ENCODE measurements at regions not wholly inside any gene's neighbourhood (a gene's known extent, or its start where the extent isn't known, plus 50 kb on each side); places are given as distances from the start of the nearest gene placed in this dataset.

DNA sequence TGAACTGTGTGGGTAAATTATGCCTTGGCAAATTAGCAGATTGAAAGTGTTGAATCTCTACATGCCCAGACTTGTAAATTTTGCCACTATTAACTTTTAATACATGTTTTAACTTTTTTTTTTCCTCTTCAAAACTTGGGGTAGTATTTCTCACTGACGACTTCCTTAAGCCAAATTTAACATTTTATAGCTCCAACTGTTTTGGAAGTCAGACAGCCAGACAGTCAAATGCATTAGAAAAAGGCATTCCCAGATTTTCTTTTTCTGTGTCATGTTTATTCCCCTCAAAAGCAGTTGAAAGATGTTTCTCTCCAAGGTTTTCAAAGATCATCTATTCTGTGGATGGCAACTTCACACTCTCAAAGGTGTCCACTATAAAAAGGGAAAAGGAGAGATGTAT is 226.8 kb upstream of the FN1 start:
- WGBS, 3 donors: 53 to 71% (median 57%) methylated on average over 1 of the region's 1 CpG
- H3K36me3 ChIP-seq (ENCODE audit: control insufficient read depth in 3 of 3, insufficient read depth in 2 of 3, low read depth in 1 of 3, low read length in 3 of 3): no peaks in the 10 kb centered on the region
- H3K4me3 ChIP-seq (ENCODE audit: low read depth in 1 of 3, low read length in 3 of 3): no peak overlapping the region
- no peaks in the 10 kb centered on the region for H3K4me1 ChIP-seq (ENCODE audit: control insufficient read depth in 3 of 3, insufficient read depth in 2 of 3, low read depth in 1 of 3, low read length in 2 of 3)
- no peaks in the 10 kb centered on the region for H3K27me3 ChIP-seq (ENCODE audit: control insufficient read depth in 3 of 3, insufficient read depth in 3 of 3, low read length in 3 of 3)
- FAIRE-seq (no peak), DNase-seq (no peak)
- H3K9me3 ChIP-seq (ENCODE audit: control insufficient read depth in 2 of 2, insufficient read depth in 1 of 2, low read depth in 1 of 2, low read length in 1 of 2): no peaks in the 10 kb centered on the region
- no peak overlapping the region for H3K27ac ChIP-seq (ENCODE audit: low read depth in 1 of 3, low read length in 2 of 3)

DNA sequence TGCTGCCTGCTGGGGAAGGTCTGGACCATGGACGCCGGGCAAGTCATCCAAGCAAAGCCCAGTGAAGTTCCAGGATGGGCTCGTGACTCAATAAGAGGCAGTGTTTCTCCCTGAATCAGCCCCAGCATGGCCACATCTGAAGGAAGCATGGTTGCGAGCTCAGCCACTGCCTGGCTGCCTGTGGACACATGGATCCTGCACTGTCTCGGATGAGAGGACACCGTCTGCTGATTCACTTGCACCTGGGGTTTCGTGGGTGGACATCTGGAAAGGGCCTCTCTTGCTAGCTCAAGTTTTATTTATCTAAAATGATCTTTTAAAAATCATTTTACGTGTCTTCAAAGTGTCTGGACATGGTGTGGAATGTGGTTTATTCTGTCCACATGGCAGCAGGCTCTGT is 224.8 kb upstream of the FN1 start:
- Histone ChIP-seq H3K27me3 (ENCODE audit: control insufficient read depth in 3 of 3, insufficient read depth in 3 of 3, low read length in 3 of 3) (no peaks in the 10 kb centered on the region), H3K4me1 (ENCODE audit: control insufficient read depth in 3 of 3, insufficient read depth in 2 of 3, low read depth in 1 of 3, low read length in 2 of 3) (no peaks in the 10 kb centered on the region), H3K4me3 (ENCODE audit: low read depth in 1 of 3, low read length in 3 of 3) (no peak overlapping the region), H3K9me3 (ENCODE audit: control insufficient read depth in 2 of 2, insufficient read depth in 1 of 2, low read depth in 1 of 2, low read length in 1 of 2) (no peaks in the 10 kb centered on the region), H3K27ac (ENCODE audit: low read depth in 1 of 3, low read length in 2 of 3) (no peak overlapping the region), H3K36me3 (ENCODE audit: control insufficient read depth in 3 of 3, insufficient read depth in 2 of 3, low read depth in 1 of 3, low read length in 3 of 3) (no peaks in the 10 kb centered on the region)
- 68 to 86% (median 76%) methylated on average over 8 of the region's 8 CpGs for WGBS, 3 donors
- FAIRE-seq (no peak), DNase-seq (no peak)

DNA sequence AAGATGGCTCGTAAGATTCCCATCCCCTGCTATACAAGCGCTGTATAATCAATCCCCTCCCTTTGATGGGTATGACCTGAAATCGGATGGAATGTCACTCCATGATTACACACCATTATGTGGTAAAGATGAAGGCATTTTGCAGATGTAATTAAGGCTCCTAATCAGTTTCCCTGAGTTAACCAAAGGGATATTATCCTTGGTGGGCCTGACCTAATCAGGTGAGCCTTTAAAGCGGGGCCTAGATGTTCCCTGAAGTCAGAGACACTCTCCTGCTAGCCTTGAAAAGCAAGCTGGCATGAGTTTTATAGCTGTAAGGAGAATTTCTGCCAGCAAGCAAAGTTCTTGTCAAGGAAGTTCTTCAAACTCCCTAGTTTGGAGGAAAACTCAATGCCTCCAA is 223.8 kb upstream of the FN1 start:
- no peaks in the 10 kb centered on the region for H3K4me1 ChIP-seq (ENCODE audit: control insufficient read depth in 3 of 3, insufficient read depth in 2 of 3, low read depth in 1 of 3, low read length in 2 of 3)
- no peak overlapping the region for H3K27ac ChIP-seq (ENCODE audit: low read depth in 1 of 3, low read length in 2 of 3)
- H3K4me3 ChIP-seq (ENCODE audit: low read depth in 1 of 3, low read length in 3 of 3): no peak overlapping the region
- FAIRE-seq (no peak), DNase-seq (no peak)
- no peaks in the 10 kb centered on the region for H3K27me3 ChIP-seq (ENCODE audit: control insufficient read depth in 3 of 3, insufficient read depth in 3 of 3, low read length in 3 of 3)
- 65 to 82% (median 77%) methylated on average over 4 of the region's 4 CpGs for WGBS, 3 donors
- H3K36me3 ChIP-seq (ENCODE audit: control insufficient read depth in 3 of 3, insufficient read depth in 2 of 3, low read depth in 1 of 3, low read length in 3 of 3): no peaks in the 10 kb centered on the region
- H3K9me3 ChIP-seq (ENCODE audit: control insufficient read depth in 2 of 2, insufficient read depth in 1 of 2, low read depth in 1 of 2, low read length in 1 of 2): no peaks in the 10 kb centered on the region

DNA sequence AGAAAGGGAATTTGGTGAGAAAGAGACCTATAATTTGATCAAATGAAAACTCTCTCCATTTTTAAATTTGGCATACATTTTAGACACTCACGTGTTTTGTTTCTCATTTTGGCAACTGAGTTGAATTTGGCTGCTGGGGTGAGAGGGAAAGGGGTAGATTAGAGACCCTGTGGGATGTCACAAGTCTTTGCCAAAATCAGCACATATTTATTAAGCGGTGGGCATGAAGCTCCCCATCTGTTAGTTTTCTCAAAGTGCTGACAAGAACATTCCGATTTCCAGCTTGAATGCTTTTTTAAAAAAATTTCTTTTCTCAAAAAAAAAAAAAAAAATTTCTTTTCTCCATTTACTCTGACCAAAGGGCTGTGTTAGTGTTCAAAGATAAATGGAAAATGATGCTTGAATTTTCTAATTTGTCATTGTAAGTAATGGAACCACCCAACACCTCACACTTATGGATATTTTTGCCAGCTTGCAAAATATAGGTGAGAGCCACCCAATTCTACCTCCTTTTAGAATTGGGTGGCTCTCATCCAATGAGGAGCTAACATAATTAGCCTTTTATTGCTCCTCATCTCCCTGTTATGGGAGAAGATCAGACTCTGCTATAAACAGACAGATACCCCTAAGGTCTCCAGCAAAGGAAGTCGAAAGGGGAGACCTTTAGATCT is 222.9 kb upstream of the FN1 start:
- Histone ChIP-seq H3K9me3 (ENCODE audit: control insufficient read depth in 2 of 2, insufficient read depth in 1 of 2, low read depth in 1 of 2, low read length in 1 of 2) (no peaks in the 10 kb centered on the region), H3K36me3 (ENCODE audit: control insufficient read depth in 3 of 3, insufficient read depth in 2 of 3, low read depth in 1 of 3, low read length in 3 of 3) (no peaks in the 10 kb centered on the region), H3K27ac (ENCODE audit: low read depth in 1 of 3, low read length in 2 of 3) (no peak overlapping the region), H3K4me1 (ENCODE audit: control insufficient read depth in 3 of 3, insufficient read depth in 2 of 3, low read depth in 1 of 3, low read length in 2 of 3) (no peaks in the 10 kb centered on the region), H3K4me3 (ENCODE audit: low read depth in 1 of 3, low read length in 3 of 3) (no peak overlapping the region), H3K27me3 (ENCODE audit: control insufficient read depth in 3 of 3, insufficient read depth in 3 of 3, low read length in 3 of 3) (no peaks in the 10 kb centered on the region)
- WGBS, 3 donors: 73 to 82% (median 81%) methylated on average over 4 of the region's 4 CpGs
- FAIRE-seq (no peak), DNase-seq (no peak)

DNA sequence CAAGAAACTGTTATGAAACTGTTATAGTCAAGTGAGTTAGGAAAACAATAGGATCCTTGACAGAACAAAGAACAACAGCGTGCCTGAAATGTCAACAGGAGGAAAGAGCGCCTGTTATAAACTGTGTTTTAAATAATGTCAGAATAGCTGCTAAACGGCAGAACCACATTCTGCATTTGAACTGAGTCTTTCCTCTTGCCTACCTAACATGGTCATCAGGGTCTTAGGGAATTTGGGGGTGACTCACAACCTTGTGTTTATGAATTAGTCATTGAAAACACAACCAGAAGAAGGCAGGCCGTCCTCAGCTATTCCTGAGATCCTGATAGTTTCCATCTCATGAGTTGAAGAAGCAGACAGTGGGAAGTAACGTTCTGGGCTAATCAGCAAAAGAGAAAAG is 222.0 kb upstream of the FN1 start:
- Histone ChIP-seq H3K36me3 (ENCODE audit: control insufficient read depth in 3 of 3, insufficient read depth in 2 of 3, low read depth in 1 of 3, low read length in 3 of 3) (no peaks in the 10 kb centered on the region), H3K9me3 (ENCODE audit: control insufficient read depth in 2 of 2, insufficient read depth in 1 of 2, low read depth in 1 of 2, low read length in 1 of 2) (no peaks in the 10 kb centered on the region), H3K4me3 (ENCODE audit: low read depth in 1 of 3, low read length in 3 of 3) (no peak overlapping the region), H3K4me1 (ENCODE audit: control insufficient read depth in 3 of 3, insufficient read depth in 2 of 3, low read depth in 1 of 3, low read length in 2 of 3) (no peaks in the 10 kb centered on the region), H3K27ac (ENCODE audit: low read depth in 1 of 3, low read length in 2 of 3) (no peak overlapping the region), H3K27me3 (ENCODE audit: control insufficient read depth in 3 of 3, insufficient read depth in 3 of 3, low read length in 3 of 3) (no peaks in the 10 kb centered on the region)
- WGBS, 3 donors: 61 to 73% (median 65%) methylated on average over 5 of the region's 5 CpGs
- no peak for FAIRE-seq
- DNase-seq: no peak

DNA sequence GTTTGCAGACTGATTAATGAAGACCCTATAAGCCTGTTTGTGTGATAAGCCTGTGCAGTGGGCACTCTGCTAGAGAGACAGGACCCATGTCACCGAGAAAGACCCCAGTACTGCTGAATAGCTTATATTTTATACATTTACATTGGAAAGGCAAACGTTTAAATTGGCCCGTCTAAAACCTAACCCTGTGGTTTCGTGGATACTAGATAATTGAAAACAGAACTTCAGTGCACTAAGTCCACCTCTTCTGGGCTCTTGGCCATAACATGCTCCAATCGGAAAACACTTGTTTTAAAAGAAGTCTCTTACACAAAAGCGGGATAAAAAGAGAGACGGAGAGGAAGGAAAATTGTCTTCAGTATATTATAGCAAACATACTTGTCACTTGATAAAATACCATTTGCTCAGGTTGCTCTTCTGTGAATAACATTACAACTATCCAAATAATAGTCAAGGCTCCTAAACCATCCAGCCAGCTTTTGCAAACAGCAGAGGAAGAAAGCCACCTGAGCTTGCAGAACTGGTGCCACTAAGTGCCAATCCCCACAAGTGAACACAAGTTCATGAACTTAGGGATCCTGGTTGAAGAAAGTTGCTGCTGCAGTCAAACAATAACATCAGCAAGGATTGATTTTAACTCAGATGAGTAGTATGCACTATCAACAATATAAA is 218.4 kb upstream of the FN1 start:
- FAIRE-seq: no peak
- DNase-seq: no peak
- H3K27me3 ChIP-seq (ENCODE audit: control insufficient read depth in 3 of 3, insufficient read depth in 3 of 3, low read length in 3 of 3): no peaks in the 10 kb centered on the region
- no peaks in the 10 kb centered on the region for H3K9me3 ChIP-seq (ENCODE audit: control insufficient read depth in 2 of 2, insufficient read depth in 1 of 2, low read depth in 1 of 2, low read length in 1 of 2)
- no peak overlapping the region for H3K27ac ChIP-seq (ENCODE audit: low read depth in 1 of 3, low read length in 2 of 3)
- no peaks in the 10 kb centered on the region for H3K36me3 ChIP-seq (ENCODE audit: control insufficient read depth in 3 of 3, insufficient read depth in 2 of 3, low read depth in 1 of 3, low read length in 3 of 3)
- H3K4me1 ChIP-seq (ENCODE audit: control insufficient read depth in 3 of 3, insufficient read depth in 2 of 3, low read depth in 1 of 3, low read length in 2 of 3): no peaks in the 10 kb centered on the region
- 62 to 65% (median 63%) methylated on average over 7 of the region's 7 CpGs for WGBS, 3 donors
- no peak overlapping the region for H3K4me3 ChIP-seq (ENCODE audit: low read depth in 1 of 3, low read length in 3 of 3)

DNA sequence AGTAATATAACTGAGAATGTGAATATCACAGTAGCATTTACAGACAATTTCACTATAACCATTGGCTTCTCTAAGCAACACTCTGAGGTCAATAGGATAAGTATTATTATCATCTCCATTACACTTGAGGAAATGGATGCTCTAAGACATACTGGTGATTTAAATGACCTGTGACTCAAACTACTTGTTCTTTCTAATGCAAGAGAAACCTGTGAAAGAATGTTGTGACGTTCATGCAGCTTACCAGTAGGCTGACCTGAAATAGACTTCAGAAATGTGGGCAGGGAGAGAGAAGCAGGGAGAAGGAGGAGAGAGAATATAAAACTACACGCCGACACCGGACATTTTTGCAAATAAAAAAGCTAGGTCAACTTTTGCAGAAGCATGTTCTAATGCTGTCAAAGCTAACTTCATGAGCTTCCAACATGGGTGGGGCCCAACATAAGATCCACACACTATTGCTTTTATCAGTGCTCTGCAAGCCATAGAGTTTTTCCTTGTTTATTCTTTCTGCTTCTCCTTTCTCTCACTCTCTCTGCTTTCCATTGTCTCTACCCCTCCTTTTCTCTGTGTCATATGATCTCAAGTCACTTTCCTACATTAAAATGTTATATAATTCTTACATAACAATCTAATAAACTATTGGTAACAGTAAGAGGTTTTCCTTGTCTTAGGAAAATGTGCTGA is 217.6 kb upstream of the FN1 start:
- DNase-seq (no peak), FAIRE-seq (no peak)
- H3K27ac ChIP-seq (ENCODE audit: low read depth in 1 of 3, low read length in 2 of 3): no peak overlapping the region
- H3K4me1 ChIP-seq (ENCODE audit: control insufficient read depth in 3 of 3, insufficient read depth in 2 of 3, low read depth in 1 of 3, low read length in 2 of 3): no peaks in the 10 kb centered on the region
- H3K9me3 ChIP-seq (ENCODE audit: control insufficient read depth in 2 of 2, insufficient read depth in 1 of 2, low read depth in 1 of 2, low read length in 1 of 2): no peaks in the 10 kb centered on the region
- no peaks in the 10 kb centered on the region for H3K36me3 ChIP-seq (ENCODE audit: control insufficient read depth in 3 of 3, insufficient read depth in 2 of 3, low read depth in 1 of 3, low read length in 3 of 3)
- H3K27me3 ChIP-seq (ENCODE audit: control insufficient read depth in 3 of 3, insufficient read depth in 3 of 3, low read length in 3 of 3): no peaks in the 10 kb centered on the region
- H3K4me3 ChIP-seq (ENCODE audit: low read depth in 1 of 3, low read length in 3 of 3): no peak overlapping the region
- 56 to 76% (median 57%) methylated on average over 4 of the region's 4 CpGs for WGBS, 3 donors

DNA sequence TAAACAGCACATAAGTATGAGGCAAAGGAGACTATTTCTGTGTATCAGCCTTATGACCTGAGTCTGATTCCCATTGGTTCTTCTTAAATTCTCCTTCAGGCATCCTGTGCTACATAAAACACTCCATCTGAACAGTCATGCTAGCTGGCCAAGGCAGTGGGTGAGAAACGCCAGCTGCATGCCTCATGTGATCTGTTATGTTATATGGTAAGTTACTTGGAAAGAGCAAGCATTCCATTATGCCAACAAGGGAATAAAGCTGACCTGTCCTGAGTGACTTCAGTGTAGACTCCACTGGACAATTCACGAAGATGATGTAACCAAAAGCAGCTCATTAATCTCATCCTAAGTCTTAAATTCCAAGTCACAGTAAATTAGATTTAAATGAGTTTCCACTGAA is 216.5 kb upstream of the FN1 start:
- Histone ChIP-seq H3K27me3 (ENCODE audit: control insufficient read depth in 3 of 3, insufficient read depth in 3 of 3, low read length in 3 of 3) (no peaks in the 10 kb centered on the region), H3K9me3 (ENCODE audit: control insufficient read depth in 2 of 2, insufficient read depth in 1 of 2, low read depth in 1 of 2, low read length in 1 of 2) (no peaks in the 10 kb centered on the region), H3K36me3 (ENCODE audit: control insufficient read depth in 3 of 3, insufficient read depth in 2 of 3, low read depth in 1 of 3, low read length in 3 of 3) (no peaks in the 10 kb centered on the region), H3K27ac (ENCODE audit: low read depth in 1 of 3, low read length in 2 of 3) (no peak overlapping the region), H3K4me3 (ENCODE audit: low read depth in 1 of 3, low read length in 3 of 3) (no peak overlapping the region), H3K4me1 (ENCODE audit: control insufficient read depth in 3 of 3, insufficient read depth in 2 of 3, low read depth in 1 of 3, low read length in 2 of 3) (no peaks in the 10 kb centered on the region)
- FAIRE-seq (no peak), DNase-seq (no peak)
- whole genome bisulfite sequencing, 3 donors: 67 to 87% (median 76%) methylated on average over 2 of the region's 2 CpGs
